ENCODE measurements at regions not wholly inside any gene's neighbourhood (a gene's known extent, or its start where the extent isn't known, plus 50 kb on each side); places are given as distances from the start of the nearest gene placed in this dataset.

GRCh38 chr18:72089432-72089831, 454.7 kb downstream of the CBLN2 start:
- ChIA-PET CTCF (no interaction called here), POLR2A (ENCODE audit: low non-redundant PET) (no interaction called here)
- DNase-seq (ENCODE audit: low spot score) = no peak
- TF ChIP-seq CTCF (conservative IDR thresholded peaks at IDR 0.05; ENCODE audit: low read depth) = no peak
- H3K27ac ChIP-seq = no peak overlapping the region

GRCh38 chr18:72086421-72086820, 457.7 kb downstream of the CBLN2 start:
- peak; percentile 0 for DNase-seq (ENCODE audit: low spot score)
- POLR2A ChIA-PET (ENCODE audit: low non-redundant PET) = no interaction called here

GRCh38 chr18:72075040-72075439, 469.1 kb downstream of the CBLN2 start:
- no peak for TF ChIP-seq CTCF (conservative IDR thresholded peaks at IDR 0.05; ENCODE audit: low read depth)
- ChIA-PET POLR2A (ENCODE audit: low non-redundant PET) (no interaction called here), CTCF (no interaction called here)
- DNase-seq (ENCODE audit: low spot score) = no peak
- H3K27ac ChIP-seq = no peak overlapping the region

More at GRCh38 chr18:72086421-72086820, 457.7 kb downstream of the CBLN2 start:
- CTCF ChIA-PET = interaction anchor here (0.7 kb wide), 1 partner anchor 356 kb away, joined by 3 read pairs; no protein-coding TSS in a partner anchor
- H3K27ac ChIP-seq = no peak overlapping the region
- peak; percentile 61 for TF ChIP-seq CTCF (conservative IDR thresholded peaks at IDR 0.05; ENCODE audit: low read depth)

- TF ChIP-seq CTCF (conservative IDR thresholded peaks at IDR 0.05; ENCODE audit: low read depth) = no peak
- DNase-seq (ENCODE audit: low spot score) = no peak
These were observed 481.1 kb downstream of the CBLN2 start for GRCh38 chr18:72063001-72063400.

GRCh38 chr18:72058851-72059250, 485.3 kb downstream of the CBLN2 start:
- no peak overlapping the region for H3K27ac ChIP-seq
- ChIA-PET CTCF (no interaction called here), POLR2A (ENCODE audit: low non-redundant PET) (no interaction called here)
- no peak for TF ChIP-seq CTCF (conservative IDR thresholded peaks at IDR 0.05; ENCODE audit: low read depth)
- no peak for DNase-seq (ENCODE audit: low spot score)

More at GRCh38 chr18:72063001-72063400, 481.1 kb downstream of the CBLN2 start:
- ChIA-PET POLR2A (ENCODE audit: low non-redundant PET) (no interaction called here), CTCF (no interaction called here)
- H3K27ac ChIP-seq = no peak overlapping the region

GRCh38 chr18:72056171-72056570, 488.0 kb downstream of the CBLN2 start:
- ChIA-PET CTCF (no interaction called here), POLR2A (ENCODE audit: low non-redundant PET) (no interaction called here)
- no peak for DNase-seq (ENCODE audit: low spot score)
- no peak overlapping the region for H3K27ac ChIP-seq
- no peak for TF ChIP-seq CTCF (conservative IDR thresholded peaks at IDR 0.05; ENCODE audit: low read depth)
